ENCODE measurements at regions not wholly inside any gene's neighbourhood (a gene's known extent, or its start where the extent isn't known, plus 50 kb on each side); places are given as distances from the start of the nearest gene placed in this dataset.

DNA sequence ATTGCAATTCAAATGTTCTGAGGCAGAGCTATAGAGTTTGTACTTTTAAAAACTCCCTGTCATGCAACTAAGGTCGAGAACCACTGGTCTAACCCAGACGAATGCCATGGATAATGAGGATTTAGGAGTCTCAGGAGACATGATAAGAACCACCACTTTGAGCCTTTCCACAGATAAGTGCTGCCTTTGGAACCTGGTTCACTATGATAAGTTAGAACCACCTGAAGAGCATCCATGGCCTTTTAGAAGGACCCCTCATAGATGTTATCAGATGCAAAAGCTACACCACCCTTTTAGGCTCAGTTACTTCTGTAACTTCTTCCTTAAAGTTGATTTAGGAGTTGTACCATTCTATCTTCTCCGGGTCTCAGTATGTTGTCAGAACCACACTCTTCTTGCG lies 350.6 kb upstream of the CCL2 start:
- TF ChIP-seq, protein P1, sequence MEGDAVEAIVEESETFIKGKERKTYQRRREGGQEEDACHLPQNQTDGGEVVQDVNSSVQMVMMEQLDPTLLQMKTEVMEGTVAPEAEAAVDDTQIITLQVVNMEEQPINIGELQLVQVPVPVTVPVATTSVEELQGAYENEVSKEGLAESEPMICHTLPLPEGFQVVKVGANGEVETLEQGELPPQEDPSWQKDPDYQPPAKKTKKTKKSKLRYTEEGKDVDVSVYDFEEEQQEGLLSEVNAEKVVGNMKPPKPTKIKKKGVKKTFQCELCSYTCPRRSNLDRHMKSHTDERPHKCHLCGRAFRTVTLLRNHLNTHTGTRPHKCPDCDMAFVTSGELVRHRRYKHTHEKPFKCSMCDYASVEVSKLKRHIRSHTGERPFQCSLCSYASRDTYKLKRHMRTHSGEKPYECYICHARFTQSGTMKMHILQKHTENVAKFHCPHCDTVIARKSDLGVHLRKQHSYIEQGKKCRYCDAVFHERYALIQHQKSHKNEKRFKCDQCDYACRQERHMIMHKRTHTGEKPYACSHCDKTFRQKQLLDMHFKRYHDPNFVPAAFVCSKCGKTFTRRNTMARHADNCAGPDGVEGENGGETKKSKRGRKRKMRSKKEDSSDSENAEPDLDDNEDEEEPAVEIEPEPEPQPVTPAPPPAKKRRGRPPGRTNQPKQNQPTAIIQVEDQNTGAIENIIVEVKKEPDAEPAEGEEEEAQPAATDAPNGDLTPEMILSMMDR (IDR thresholded peaks at IDR 0.05): no peak
- no peak for TF ChIP-seq POLR2A (IDR thresholded peaks at IDR 0.05)
